GM18519 (cell line): ENCODE measurements at regions not wholly inside any gene's neighbourhood (a gene's known extent, or its start where the extent isn't known, plus 50 kb on each side); places are given as distances from the start of the nearest gene placed in this dataset.

Experiments used
- ATAC-seq: cut with Tn5 transposase; IDR thresholded peaks from one replicate; pipeline ENCODE4 v1.9.1; 2021; ENCODE audit warnings: mild to moderate bottlenecking, moderate library complexity; ENCODE audit not compliant: unreplicated experiment, low FRiP score

DNA sequence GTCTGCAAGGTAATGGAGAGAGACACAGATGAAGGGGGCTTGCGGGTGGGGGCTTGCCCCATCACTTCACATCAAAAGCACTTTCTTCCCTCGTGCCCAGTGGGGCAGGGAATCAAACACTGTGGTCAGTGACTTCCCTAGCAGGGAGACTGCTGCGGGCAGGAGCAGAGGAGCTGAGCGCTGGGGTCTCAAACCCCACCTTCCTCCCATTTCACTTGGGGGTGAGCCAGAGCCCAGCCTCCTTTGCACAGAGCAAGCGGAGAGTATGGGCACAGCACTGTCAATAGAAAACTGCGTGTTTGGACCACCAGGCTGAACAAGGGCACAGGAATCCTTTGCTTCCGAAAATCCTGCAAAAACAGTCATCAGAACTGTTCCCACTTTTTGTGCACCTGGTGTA lies 355.8 kb upstream of the MKI67 start:
- no peak for ATAC-seq

DNA sequence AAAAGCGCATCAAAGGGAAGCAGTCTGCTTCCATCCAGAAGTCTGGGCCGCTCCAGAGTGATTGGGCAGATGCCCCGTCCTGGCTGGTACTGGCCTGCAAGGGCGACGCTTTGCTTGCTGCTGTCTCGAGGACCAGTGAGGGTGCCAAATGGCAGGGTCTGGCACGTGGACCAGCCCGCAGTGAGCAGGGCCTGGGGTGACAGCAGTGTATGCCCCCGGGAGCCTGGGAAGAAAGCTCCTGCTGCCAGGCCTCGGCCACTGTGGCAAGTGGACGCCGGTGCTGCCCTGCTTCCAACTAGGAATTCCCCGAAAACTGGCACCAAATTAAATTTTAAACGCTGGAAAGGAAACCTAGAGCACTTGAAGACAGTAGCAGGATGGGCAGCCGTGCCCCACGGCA lies 357.0 kb upstream of the MKI67 start:
- no peak for ATAC-seq

DNA sequence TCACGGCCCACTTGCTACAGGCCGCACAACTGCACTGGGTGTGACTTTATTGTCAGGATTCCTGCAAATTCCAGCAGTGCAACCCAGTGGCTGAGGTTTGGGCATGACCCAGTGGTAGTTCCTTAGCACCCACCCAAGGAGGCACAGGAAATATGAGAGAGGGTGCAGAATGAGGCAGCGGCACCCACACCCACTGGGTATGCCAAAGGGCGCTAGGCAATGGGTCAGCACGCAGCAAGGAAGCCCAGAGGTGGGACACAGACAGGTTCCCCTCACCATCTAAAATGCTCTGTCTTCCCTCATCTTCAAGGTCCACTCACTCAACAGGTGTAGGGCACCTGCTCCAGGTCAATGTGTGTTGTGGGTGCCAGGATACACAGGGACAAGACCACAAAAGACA lies 357.8 kb upstream of the MKI67 start:
- ATAC-seq, result no peak

DNA sequence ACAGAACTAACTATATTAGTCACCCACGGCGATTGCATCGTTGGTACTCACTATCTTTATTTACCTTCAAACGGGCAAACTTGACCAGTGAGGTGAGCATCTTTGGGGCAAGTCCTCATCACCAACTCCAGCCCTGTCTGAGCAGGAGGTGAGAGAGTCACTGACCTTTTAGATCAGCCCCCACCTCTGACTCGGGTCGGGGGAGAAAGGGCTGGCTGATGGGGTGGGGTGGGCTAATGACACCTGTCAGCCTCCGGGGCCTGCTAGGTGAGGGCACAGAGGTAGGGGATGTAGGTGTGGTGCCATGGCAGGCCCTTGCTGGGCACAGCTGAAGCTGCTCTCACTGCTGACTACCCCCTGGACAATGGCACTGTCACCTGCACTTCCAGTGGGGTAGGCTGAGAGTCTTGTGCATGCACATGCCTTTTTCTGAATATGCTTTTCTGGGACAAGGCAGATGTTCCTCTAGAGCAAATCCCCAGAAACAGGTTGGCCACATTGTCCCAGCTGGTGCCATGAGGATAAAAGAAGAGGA lies 359.5 kb upstream of the MKI67 start:
- ATAC-seq, result no peak

DNA sequence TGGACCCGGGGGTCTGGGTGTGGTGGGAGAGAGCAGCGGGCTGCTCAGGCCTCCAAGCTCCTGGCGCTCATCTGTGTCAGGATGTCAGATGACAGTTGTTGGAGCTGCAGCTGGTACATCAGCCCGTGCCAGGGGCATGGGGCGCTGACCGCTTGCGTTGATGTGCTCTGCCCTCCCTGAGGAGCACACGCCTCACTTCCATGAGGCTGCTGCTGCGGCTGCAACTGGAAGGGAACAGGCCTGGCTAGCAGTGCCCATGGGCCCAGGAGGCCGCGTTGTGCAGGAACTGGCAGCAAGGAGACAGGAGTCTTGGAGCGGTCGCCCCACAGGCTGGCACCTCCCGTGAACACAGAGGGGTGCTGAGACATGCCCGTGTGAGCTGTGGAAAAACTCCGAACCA lies 361.3 kb upstream of the MKI67 start:
- ATAC-seq, result no peak

DNA sequence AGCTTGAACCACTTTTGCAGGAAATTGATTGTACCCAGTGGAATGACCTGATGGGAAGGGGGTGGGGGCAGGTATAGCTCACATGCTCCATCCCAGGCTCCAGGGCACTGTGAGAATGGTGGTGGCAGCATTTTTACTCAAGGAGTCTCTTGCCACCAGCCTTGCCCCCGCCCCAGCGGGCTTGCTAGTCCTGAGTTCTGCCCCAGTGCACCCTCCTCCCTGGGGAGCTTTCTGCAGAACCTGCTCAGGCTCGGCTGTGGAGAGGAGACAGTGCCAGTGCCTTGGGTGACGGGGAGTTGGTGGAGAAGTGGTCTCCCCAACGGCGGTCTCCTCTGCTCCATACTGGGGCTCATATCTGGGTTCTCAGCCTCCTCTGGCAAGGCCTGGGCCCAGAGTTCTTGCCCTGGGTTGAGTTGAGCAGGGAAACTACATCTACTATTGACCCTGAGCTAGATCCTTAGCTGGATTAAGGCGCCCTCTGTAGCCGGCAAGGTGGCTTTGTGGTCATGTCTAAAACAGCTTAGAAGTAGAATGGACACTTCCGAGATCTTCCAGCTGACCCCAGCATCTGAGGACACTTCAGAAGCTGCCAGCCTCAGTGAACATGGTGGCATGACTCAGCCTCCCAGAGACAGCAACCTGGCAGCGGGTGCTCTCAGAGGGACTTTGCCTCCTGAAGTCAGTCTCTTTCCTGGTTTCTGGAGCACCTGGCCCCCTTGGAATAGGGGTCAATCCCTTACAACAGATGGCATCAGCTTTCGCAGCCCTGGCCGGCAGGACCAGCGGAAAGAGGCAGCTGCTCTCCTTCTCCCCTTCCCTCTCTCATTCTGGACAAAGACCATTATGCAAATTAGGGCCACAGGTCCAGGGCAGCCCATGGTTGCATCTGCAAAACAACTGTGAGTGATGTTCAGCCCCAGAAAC lies 363.4 kb upstream of the MKI67 start:
- ATAC-seq, result no peak

DNA sequence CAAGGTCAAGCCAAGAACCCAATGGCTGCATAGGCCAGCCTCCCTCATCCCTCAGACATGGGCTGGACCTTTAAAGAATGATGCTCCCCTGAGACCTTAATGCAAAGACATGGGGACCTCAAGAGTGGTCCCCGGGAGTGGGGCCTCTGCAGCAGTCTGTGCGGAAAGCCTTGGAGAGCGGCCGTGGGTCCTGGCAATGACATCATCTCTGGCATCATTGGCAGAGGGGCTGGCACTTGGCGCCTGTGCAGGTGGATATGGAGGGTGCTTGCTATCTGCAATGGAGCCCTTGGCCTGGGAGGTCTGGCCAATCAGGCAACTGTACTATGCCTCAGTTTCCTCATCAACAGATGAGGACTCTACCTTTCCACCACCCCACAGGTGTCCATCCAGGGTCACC lies 365.5 kb upstream of the MKI67 start:
- ATAC-seq, result no peak

DNA sequence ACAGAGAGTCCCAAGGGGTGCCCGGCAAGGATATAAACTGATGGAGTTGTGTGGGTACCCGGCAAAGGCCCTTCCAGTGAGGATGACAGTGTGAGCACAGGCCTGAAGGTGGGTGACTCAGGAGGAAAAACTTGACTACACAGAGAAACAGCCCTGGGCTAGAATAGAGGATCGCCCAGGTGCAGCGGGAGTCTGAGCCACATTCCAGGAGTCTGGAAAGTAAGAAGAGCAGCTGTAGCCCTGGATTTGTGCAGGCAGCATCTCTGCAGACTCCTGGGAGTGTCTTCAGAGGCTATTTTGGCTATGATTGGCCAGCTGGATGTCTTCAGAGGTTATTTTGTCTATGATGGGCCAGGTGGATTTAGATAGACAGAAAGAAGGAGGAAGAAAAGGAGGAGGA lies 367.6 kb upstream of the MKI67 start:
- ATAC-seq, result no peak

DNA sequence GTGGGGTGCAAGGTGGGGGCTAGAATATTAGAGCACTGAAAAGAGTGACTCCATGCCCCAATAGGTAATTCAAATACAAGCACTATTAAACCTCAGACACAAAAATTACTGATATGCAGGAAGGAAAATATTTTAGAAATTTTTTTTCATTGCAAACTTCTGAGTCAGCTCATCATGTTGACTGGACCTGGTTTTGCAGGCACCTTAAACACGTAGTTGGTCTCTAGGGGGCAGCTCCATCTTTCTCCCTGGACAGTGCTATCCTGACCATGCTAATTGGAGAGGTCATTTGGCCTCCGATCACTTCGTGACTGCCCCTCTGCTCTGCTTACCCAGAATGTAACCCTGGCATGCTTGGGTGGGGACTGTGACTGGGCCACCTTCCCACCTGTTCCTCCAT lies 368.4 kb upstream of the MKI67 start:
- ATAC-seq, result no peak

DNA sequence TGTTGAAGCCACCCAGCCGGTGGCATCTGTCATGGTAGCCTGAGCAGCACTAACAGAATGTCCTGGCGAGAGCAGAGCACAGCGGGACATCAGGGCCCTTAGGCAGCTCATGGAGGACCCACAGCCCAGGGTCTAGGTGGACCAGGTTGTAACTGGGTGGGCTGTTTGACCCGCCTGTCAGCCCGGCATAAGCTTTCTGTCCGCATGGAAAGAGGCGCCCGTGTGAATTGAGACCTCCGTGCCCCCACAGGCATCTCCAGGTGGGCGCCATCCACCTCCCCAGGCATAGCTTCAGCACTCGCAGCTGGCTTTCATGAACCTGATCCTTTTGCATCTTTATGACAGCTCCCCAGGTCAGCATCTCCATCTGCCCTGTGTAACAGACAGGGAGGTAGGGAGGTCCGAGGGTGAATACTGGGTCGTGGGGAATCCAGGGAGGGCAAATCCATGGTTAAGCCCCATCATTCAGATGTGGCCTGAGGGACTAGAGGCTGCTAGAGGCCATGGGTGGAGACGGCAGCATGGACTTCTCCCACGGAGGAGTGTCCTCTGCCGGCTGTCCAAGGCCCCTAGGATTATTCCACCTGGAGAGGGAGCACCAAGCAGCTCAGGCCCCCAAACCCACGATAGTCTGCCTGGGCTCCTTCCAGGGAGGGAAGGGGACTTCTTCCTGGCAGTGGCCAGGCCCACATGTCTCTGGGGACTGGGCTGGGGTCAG lies 371.6 kb upstream of the MKI67 start:
- no peak for ATAC-seq

DNA sequence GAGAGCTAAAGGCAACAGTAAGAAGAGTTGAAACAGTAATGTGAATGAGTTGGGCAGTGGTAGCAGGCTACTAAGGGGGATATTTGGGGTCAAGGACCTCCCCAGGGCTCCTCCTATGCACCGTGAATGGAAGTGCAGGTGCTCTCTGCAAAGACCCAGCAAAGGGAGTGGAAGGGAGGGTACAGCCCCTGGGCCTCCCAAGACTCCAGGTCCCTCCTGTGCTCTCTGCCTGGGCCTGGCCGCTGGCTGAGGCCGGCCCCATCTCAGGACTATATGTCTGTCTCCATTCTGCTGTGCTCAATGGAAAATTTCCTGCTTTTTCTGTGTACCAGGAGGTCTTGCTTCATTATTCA lies 372.1 kb upstream of the MKI67 start:
- ATAC-seq, result no peak

DNA sequence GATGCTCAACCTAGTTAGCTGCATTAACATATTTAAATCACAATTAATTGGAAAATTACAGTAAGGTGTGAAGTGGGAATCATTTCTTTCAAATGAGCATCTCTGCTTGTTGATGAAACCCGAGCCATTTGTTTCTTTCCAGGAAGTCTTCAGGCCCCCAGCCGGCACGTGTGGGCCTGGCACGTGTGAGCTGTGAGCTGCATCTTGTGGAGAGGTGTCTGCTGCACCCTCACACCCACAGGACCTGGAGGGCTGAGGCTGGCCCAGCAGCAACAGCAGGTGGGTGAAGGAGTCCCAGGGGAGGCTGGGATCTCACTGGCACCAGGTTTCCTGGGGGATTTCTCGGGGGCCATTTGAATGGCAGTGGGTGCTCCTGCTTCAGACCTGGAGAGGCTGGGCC lies 372.5 kb upstream of the MKI67 start:
- ATAC-seq, result no peak

DNA sequence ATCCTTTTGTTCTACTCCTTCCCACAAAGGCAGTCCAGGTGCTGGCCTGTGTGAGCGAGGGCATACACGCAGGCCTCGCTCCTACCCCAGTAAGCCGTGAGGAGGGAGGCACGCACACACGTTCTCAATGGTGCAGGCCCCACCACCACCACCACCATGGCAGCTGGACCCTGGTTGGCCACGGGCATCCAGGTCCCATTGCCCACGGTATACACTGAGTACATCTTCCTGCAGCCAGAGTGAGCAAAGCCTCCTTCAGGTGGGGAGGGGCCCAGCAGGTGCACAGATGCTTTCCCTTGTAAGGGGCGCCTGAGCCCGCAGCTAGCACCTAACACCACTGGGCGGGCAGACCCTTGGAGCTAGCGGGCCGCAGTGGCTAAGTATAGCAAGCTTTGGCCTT lies 373.3 kb upstream of the MKI67 start:
- no peak for ATAC-seq

DNA sequence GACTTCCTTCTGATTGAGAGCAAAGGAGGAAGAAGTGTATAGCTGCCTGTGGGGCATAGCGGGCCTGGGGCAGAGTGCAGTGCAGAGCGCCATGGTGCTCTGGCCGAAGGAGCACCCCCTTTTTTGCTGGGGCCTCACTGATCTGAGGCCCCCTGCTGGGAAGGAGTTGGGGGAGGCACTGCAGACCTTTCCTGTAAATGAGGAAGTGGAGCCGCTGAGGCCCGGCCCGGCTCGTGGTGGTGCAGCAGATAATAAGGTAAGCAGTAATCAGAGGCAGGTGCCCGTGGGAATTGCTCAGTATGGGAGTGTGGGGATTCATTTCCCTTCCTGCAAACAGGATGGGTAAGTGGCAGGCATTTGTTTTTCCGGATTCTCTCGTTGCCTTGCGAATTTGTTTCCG lies 373.7 kb upstream of the MKI67 start:
- no peak for ATAC-seq

DNA sequence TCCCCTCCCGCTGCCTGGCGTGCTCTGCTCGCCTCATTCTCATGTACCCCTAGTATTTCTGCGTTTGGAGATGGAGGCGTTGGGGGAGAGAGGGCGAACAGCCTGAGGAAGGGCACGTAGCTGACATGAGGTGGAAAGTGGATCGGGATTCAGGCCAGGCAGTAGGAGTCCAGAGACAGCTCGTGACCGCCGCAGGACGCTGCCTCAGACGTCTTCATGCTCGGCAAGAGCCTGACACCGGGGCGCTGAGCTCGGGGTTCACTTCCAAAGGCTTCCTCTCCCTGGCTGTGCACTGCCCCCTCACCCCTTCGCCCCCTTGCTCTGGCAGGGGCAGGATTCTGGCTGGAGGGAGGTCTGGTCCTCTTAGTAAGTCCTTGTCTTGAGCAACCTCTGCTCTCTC lies 374.4 kb upstream of the MKI67 start:
- ATAC-seq, result no peak

DNA sequence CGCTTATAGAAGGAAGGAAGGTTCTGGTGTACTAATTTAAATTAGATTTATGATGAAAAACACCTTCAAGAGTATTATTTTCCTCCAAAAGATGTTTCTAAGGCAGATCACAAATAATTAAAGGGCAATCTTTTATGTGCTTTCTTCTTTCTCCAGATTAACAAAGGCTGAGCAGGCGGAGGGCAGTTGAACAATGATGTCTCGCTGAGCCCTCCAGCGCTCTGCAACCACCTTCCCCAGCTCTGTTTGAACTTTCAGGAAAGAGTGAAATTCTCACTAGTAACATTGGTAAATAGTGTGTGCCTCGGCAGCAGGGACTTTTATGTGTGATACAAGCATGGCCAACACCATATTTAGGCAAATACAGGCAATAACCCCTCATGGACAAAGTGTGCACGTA lies 379.1 kb upstream of the MKI67 start:
- ATAC-seq, result no peak

DNA sequence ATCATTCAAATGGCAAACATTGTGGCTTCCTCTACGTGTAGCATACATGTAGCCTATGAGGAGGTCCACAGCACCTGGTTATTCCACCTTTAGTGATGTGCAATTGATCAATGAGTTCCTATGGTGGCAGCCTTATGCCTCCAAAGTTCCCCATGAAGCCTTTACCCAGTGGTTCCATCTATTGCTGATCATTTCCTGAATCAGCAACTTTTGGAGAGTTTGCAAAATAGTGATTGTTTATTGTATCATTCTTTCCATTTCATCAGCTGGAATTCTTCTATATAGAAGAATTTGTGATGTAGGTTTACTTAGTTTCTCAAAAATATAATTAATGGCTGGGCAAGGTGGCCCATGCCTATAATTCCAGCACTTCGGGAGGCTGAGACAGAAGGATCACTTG lies 380.2 kb upstream of the MKI67 start:
- no peak for ATAC-seq

DNA sequence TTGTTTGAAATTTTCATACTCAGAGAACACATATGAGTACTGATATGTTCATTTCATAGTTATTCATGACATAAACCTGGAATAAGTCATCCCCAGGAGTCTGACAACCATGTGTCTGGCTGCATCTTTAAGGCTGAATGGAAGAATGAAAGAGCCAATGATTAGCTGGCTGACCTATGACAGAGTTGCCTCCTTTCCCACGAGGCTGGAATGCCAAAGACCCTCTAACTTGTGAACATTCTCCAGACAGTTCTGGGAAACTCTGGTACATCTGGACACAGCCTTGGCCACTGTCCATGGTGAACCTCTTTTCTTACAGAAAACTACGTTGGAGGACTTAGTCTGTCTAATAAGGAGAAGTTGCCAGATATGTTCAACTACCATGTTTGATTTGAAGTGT lies 380.8 kb upstream of the MKI67 start:
- ATAC-seq, result no peak

DNA sequence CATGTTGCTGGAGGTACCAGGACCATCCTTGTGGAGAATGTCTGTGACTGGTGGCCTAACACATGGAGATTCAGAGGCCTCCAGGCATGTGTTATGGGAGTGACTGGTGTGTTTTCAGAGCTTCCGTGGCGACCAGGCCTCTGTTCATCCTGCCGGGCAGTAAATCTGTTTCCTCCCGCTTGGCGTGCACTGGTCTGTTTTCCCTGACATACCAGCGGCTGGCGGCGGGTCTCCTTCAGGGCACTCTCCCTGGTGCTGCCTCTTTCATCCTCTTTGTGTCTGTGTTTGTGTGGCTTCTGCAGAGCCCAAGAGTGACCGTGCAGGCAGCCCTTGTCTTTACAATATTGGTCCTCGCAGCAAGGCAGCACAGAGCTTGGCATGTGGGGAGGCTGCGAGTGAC lies 385.1 kb upstream of the MKI67 start:
- no peak for ATAC-seq

DNA sequence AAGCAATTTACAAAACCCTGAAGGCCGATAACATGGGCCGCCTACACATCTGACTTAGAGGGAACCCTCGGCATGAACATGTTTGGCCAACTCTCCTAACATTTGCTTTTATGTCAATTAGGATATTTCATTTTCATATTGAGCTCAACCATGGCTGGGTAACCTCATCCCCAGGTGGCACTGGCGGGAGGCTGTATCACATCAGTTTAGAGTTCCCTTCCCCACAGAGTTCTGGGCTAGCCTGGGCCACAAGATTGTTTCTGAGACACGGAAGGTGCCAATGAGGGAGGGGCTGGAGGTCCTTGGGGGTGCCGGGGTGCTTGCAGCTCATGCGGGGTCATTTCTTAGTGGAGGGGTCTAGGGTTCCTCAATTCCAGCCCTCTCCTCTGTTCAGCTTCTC lies 386.5 kb upstream of the MKI67 start:
- ATAC-seq, result no peak

DNA sequence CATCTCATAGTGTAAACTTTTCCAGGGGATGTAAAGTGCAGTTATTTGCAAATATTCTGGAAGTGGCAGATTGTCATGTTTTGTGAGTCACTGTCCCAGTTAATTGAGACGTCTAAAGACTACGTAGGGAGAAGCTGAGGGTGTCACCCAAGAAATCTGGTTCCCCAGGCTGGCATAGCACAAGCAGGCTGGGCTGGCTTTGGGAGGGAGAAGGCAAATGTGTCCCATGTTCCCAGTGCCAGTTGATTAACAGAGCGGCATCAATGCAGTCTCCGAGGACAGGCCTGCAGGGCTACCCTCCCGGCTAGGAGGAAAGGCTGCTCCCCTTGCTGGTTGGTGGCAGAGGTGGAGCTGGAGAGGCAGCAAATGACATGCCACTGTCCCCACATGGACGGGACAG lies 388.3 kb upstream of the MKI67 start:
- ATAC-seq, result no peak

DNA sequence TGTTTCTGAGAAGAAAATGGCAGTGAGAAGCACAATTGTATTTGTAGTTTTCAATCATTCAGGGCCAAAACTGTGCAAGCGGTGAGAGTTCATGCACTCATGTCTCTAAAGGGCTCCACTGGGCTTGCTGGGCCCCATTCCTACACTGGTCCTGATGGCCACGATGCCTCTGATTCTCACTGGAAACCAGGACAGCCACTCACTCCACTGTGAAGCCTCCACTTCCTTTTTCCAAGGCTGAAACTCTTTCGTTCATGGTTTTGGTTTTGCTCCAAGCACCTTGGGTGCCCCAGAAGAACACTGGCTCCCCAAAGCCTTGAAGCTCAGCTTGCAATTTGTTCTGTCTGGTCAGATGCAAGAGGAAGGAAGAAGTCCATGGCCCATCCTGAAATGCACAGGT lies 390.0 kb upstream of the MKI67 start:
- no peak for ATAC-seq
